ENCODE measurements at regions not wholly inside any gene's neighbourhood (a gene's known extent, or its start where the extent isn't known, plus 50 kb on each side); places are given as distances from the start of the nearest gene placed in this dataset.
"Not testable (repeated sequence)": the region's sequence is repeated elsewhere in the genome, so short reads cannot be mapped to it uniquely, and the experiment has no call there.

- no peak for DNase-seq
These were observed 54.4 kb upstream of the GRIP1 start for GRCh38 chr12:66733321-66733720.

GRCh38 chr12:66733839-66734238, 55.0 kb upstream of the GRIP1 start:
- no peak for DNase-seq

- no peak for DNase-seq
These were observed 56.4 kb upstream of the GRIP1 start for GRCh38 chr12:66735275-66735674.

GRCh38 chr12:66736931-66737330, 58.1 kb upstream of the GRIP1 start:
- DNase-seq, result no peak

GRCh38 chr12:66739266-66739665, 60.4 kb upstream of the GRIP1 start:
- no peak for DNase-seq

- no peak for DNase-seq
These were observed 61.2 kb upstream of the GRIP1 start for GRCh38 chr12:66739940-66740651.

GRCh38 chr12:66740732-66741131, 61.9 kb upstream of the GRIP1 start:
- DNase-seq, result no peak

GRCh38 chr12:66741919-66742318, 63.0 kb upstream of the GRIP1 start:
- DNase-seq, result no peak

GRCh38 chr12:66742508-66743367, 63.9 kb upstream of the GRIP1 start:
- DNase-seq, result no peak

- DNase-seq, result no peak
These were observed 65.6 kb upstream of the GRIP1 start for GRCh38 chr12:66744461-66744860.

GRCh38 chr12:66744956-66745383, 66.1 kb upstream of the GRIP1 start:
- no peak for DNase-seq

GRCh38 chr12:66746489-66747201, 67.8 kb upstream of the GRIP1 start:
- no peak for DNase-seq

- no peak for DNase-seq
These were observed 72.7 kb upstream of the GRIP1 start for GRCh38 chr12:66751432-66752113.

GRCh38 chr12:66753810-66754209, 74.9 kb upstream of the GRIP1 start:
- DNase-seq, result no peak

GRCh38 chr12:66755727-66756395, 77.0 kb upstream of the GRIP1 start:
- DNase-seq, result no peak

- DNase-seq, result no peak
These were observed 77.8 kb upstream of the GRIP1 start for GRCh38 chr12:66756631-66757030.

GRCh38 chr12:66760122-66760521, 81.2 kb upstream of the GRIP1 start:
- DNase-seq, result not testable (repeated sequence)

GRCh38 chr12:66763467-66763866, 84.6 kb upstream of the GRIP1 start:
- DNase-seq, result no peak

- DNase-seq, result no peak
These were observed 86.3 kb upstream of the GRIP1 start for GRCh38 chr12:66765204-66765603.

GRCh38 chr12:66767536-66767935, 88.7 kb upstream of the GRIP1 start:
- DNase-seq, result no peak

GRCh38 chr12:66768293-66768692, 89.4 kb upstream of the GRIP1 start:
- no peak for DNase-seq

- peak in 1 of 2 experiments; percentile 5 for DNase-seq
These were observed 96.1 kb upstream of the GRIP1 start for GRCh38 chr12:66774929-66775328.

Data from NCI-H524 (cell line).